Ammon's horn (tissue), 1 donor: ENCODE measurements at regions not wholly inside any gene's neighbourhood (a gene's known extent, or its start where the extent isn't known, plus 50 kb on each side); places are given as distances from the start of the nearest gene placed in this dataset.
A peak's percentile ranks its signal among the peaks of the same experiment; 100 is the strongest.

Experiments used
- DNase-seq: peaks from one replicate; pipeline ENCODE4 v3.0.0-alpha.2; 2016; ENCODE audit warnings: low spot score

- DNase-seq: no peak
These were observed 101.0 kb upstream of the NMNAT3 start for GRCh38 chr3:139778682-139779233.

GRCh38 chr3:139774560-139775302, 97.0 kb upstream of the NMNAT3 start:
- peak; percentile 28 for DNase-seq

- no peak for DNase-seq
These were observed 95.0 kb upstream of the NMNAT3 start for GRCh38 chr3:139772539-139773500.

GRCh38 chr3:139771331-139771730, 93.6 kb upstream of the NMNAT3 start:
- DNase-seq: no peak

- DNase-seq: no peak
These were observed 92.8 kb upstream of the NMNAT3 start for GRCh38 chr3:139770577-139770976.

GRCh38 chr3:139769796-139770195, 92.0 kb upstream of the NMNAT3 start:
- DNase-seq: no peak

- no peak for DNase-seq
These were observed 87.2 kb upstream of the NMNAT3 start for GRCh38 chr3:139764936-139765335.

GRCh38 chr3:139764069-139764905, 86.5 kb upstream of the NMNAT3 start:
- no peak for DNase-seq

- peak; percentile 23 for DNase-seq
These were observed 84.5 kb upstream of the NMNAT3 start for GRCh38 chr3:139762302-139762701.

- no peak for DNase-seq
These were observed 81.7 kb upstream of the NMNAT3 start for GRCh38 chr3:139759470-139759869.

- no peak for DNase-seq
These were observed 81.0 kb upstream of the NMNAT3 start for GRCh38 chr3:139758654-139759291.

GRCh38 chr3:139757448-139758030, 79.8 kb upstream of the NMNAT3 start:
- DNase-seq: no peak

GRCh38 chr3:139756529-139757103, 78.8 kb upstream of the NMNAT3 start:
- DNase-seq: no peak

GRCh38 chr3:139755551-139755950, 77.8 kb upstream of the NMNAT3 start:
- DNase-seq: no peak

- no peak for DNase-seq
These were observed 74.0 kb upstream of the NMNAT3 start for GRCh38 chr3:139751789-139752188.

- no peak for DNase-seq
These were observed 68.7 kb upstream of the NMNAT3 start for GRCh38 chr3:139746481-139746880.

- no peak for DNase-seq
These were observed 68.1 kb upstream of the NMNAT3 start for GRCh38 chr3:139745831-139746230.

GRCh38 chr3:139738697-139739096, 60.9 kb upstream of the NMNAT3 start:
- DNase-seq: no peak

- no peak for DNase-seq
These were observed 60.0 kb upstream of the NMNAT3 start for GRCh38 chr3:139737682-139738361.

- DNase-seq: no peak
These were observed 57.4 kb upstream of the NMNAT3 start for GRCh38 chr3:139735191-139735590.
